AG04450 (cell line): ENCODE measurements at regions not wholly inside any gene's neighbourhood (a gene's known extent, or its start where the extent isn't known, plus 50 kb on each side); places are given as distances from the start of the nearest gene placed in this dataset.

ENCODE experiments used
- CTCF ChIA-PET: fragments of 300-600, 350-600 bp; formaldehyde crosslinking; extraction: SDS; loops from one replicate; lab custom pipeline; 2022; ENCODE audit warnings: antibody characterized with exemption, inconsistent platforms; lab: Charles Lee
- POLR2A ChIA-PET: fragments of 350-600 bp; formaldehyde crosslinking; extraction: SDS; loops from one replicate; lab custom pipeline; 2021; ENCODE audit warnings: antibody characterized with exemption, inconsistent platforms; lab: Yijun Ruan, JAX
- DNase-seq: peaks from one replicate; pipeline ENCODE4 v3.0.0-alpha.2; 2011; ENCODE audit warnings: low read depth, low spot score
- H3K27ac ChIP-seq: one replicate; pipeline ENCODE4 v1.5.1; 2012; ENCODE audit warnings: low read depth, low read length, control low read depth
- H3K27me3 ChIP-seq: one replicate; pipeline ENCODE4 v1.6.0; 2012; ENCODE audit warnings: low read length; ENCODE audit not compliant: control insufficient read depth, insufficient read depth
- H3K4me3 ChIP-seq: 2 replicates; pipeline ENCODE4 v1.5.1; 2011; ENCODE audit warnings: mild to moderate bottlenecking, low read depth, low read length, control low read depth
- H3K9me3 ChIP-seq: 2 replicates; pipeline ENCODE4 v1.5.1; 2012; ENCODE audit warnings: low read length; ENCODE audit not compliant: control insufficient read depth, insufficient read depth
- TF ChIP-seq, protein P1 (sequence below): IDR thresholded peaks from 2 replicates; pipeline ENCODE4 v1.5.1; 2011; ENCODE audit warnings: low read depth, low read length, control low read depth, inconsistent platforms

DNA sequence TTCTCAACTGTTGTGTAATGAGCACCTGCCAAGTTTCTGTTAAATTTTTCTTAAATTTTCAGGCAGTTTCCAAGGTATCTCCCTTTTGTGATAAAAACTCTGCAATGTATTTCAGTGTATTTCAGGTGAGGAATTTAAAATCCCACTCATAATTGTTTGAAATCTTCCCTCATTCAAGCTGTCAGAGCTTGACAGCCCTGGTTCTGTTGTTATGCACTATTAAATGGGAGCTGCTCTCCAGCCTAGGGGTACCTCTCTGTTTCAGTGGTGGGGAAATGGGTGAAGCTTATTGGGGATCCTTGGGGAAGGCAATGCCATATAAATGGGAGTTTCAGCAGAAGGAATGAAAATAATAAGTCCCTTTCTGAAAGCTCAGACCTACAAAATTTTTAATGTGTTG, 178.0 kb upstream of the TMCO5A start:
- ChIA-PET CTCF (no interaction called here), POLR2A (no interaction called here)
- TF ChIP-seq, protein P1, sequence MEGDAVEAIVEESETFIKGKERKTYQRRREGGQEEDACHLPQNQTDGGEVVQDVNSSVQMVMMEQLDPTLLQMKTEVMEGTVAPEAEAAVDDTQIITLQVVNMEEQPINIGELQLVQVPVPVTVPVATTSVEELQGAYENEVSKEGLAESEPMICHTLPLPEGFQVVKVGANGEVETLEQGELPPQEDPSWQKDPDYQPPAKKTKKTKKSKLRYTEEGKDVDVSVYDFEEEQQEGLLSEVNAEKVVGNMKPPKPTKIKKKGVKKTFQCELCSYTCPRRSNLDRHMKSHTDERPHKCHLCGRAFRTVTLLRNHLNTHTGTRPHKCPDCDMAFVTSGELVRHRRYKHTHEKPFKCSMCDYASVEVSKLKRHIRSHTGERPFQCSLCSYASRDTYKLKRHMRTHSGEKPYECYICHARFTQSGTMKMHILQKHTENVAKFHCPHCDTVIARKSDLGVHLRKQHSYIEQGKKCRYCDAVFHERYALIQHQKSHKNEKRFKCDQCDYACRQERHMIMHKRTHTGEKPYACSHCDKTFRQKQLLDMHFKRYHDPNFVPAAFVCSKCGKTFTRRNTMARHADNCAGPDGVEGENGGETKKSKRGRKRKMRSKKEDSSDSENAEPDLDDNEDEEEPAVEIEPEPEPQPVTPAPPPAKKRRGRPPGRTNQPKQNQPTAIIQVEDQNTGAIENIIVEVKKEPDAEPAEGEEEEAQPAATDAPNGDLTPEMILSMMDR = no peak
- no peaks in the 10 kb centered on the region for H3K9me3 ChIP-seq
- no peak for DNase-seq
- H3K4me3 ChIP-seq = no peak overlapping the region
- H3K27me3 ChIP-seq = no peaks in the 10 kb centered on the region
- no peak overlapping the region for H3K27ac ChIP-seq

DNA sequence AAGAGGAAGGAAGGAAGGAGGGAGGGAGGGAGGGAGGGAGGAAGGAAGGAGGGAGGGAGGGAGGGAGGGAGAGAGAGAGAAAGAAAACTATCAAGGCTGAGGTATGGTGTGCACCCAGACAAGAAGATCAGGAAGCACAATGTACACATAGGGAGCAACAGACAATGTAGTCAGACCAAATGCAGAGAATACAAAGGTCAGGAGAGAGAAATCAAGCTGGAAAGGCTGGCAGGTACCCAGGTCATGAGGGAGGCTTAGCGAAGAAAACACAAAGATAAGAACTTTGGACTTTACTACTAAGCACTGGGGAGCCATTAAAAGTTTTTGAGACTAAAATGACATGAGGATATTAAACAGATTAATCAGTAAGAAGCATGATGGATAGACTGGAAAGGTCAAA, 176.0 kb upstream of the TMCO5A start:
- H3K27ac ChIP-seq = no peak overlapping the region

DNA sequence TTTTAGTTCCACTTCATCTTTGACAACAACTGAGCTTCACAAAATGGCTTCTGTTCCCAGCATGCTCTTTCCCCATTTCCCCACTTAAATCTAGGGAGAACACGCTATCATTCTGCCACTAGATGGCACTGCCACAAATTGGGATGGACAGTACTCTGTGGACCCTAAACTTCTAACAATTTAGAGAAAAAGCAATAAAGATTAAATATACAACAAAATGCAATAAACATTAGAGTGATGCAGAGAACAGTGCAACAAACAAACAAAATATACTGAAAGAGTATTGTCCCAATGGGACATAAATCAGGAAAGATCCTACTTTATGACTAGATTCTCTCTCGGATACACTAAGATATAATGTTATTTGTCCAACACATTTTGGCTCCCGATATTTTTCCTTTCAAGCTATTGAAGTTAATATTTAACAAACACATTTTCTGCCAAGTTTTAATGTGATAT, 169.7 kb upstream of the TMCO5A start:
- no peaks in the 10 kb centered on the region for H3K27me3 ChIP-seq
- ChIA-PET CTCF (interaction anchor here (0.6 to 4.0 kb wide), 37 partner anchors 11 to 171 kb away, joined by 3 to 95 read pairs (median 4); no protein-coding TSS in a partner anchor), POLR2A (no interaction called here)
- DNase-seq = peak; percentile 15
- no peak overlapping the region for H3K4me3 ChIP-seq
- H3K9me3 ChIP-seq = no peaks in the 10 kb centered on the region
- no peak overlapping the region for H3K27ac ChIP-seq
- TF ChIP-seq, protein P1 = peak; percentile 72

More for the DNA sequence above, 176.0 kb upstream of the TMCO5A start:
- POLR2A ChIA-PET = no interaction called here
- Histone ChIP-seq H3K4me3 (no peak overlapping the region), H3K9me3 (no peaks in the 10 kb centered on the region), H3K27me3 (no peaks in the 10 kb centered on the region)
- CTCF ChIA-PET = interaction anchor here (0.6 kb wide), 1 partner anchor 107 kb away, joined by 3 read pairs; no protein-coding TSS in a partner anchor
- TF ChIP-seq, protein P1 = no peak
- no peak for DNase-seq

DNA sequence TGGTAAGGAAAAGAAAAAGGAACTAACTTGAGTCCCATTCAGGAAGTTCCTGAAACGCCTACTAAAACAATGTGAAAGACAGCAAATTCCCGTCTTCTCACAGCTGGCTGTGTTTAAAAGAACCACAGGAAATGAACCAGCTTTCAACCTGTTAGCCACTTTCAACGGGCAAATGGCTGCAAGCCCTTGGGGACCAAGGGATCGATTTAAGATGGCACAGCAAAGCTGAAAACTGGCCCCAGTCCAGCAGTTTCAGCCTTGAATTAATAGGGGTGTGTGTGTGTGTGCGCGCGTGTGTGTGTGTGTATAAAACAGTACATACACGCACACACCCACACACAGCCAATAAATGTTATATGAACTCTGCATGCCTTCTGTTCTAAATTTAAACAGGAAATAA, 168.7 kb upstream of the TMCO5A start:
- Histone ChIP-seq H3K27me3 (no peaks in the 10 kb centered on the region), H3K4me3 (no peak overlapping the region), H3K27ac (no peak overlapping the region), H3K9me3 (no peaks in the 10 kb centered on the region)
- DNase-seq = no peak
- ChIA-PET CTCF (interaction anchor here (1.0 to 4.0 kb wide), 11 partner anchors 12 to 126 kb away, joined by 3 to 95 read pairs (median 4); no protein-coding TSS in a partner anchor), POLR2A (no interaction called here)
- TF ChIP-seq, protein P1 = no peak

DNA sequence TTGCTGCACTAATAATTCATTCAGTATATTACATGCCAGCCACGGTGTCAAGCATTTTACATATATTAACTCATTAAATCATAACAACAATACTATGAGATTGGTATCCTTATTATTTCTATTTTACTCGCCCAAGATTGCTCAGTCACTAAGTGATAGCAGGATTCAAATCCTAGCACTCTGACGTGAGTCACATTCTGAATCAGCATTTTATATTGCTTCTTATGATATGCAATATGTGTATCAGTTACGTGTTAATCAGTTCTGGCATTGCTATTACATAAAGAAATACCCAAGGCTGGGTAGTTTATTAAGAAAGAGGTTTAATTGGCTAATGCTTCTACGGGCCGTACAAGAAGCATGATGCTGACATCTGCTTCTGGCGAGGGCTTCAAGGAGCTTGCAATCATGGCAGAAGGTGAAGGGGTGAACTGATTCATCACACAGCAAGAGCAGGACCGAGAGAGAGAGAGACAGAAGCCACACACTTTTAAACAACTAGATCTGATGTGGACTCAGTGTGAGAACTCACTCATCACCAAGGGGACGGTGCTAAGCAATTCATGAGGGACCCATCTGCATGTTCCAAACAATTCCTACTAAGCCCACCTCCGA, 166.5 kb upstream of the TMCO5A start:
- CTCF ChIA-PET = interaction anchor here (1.0 kb wide), 1 partner anchor 112 kb away, joined by 4 read pairs; no protein-coding TSS in a partner anchor
- POLR2A ChIA-PET = no interaction called here
- Histone ChIP-seq H3K27me3 (no peaks in the 10 kb centered on the region), H3K9me3 (no peaks in the 10 kb centered on the region), H3K27ac (no peak overlapping the region), H3K4me3 (no peak overlapping the region)
- no peak for DNase-seq
- TF ChIP-seq, protein P1 = no peak
